ENCODE measurements at regions not wholly inside any gene's neighbourhood (a gene's known extent, or its start where the extent isn't known, plus 50 kb on each side); places are given as distances from the start of the nearest gene placed in this dataset.

DNA sequence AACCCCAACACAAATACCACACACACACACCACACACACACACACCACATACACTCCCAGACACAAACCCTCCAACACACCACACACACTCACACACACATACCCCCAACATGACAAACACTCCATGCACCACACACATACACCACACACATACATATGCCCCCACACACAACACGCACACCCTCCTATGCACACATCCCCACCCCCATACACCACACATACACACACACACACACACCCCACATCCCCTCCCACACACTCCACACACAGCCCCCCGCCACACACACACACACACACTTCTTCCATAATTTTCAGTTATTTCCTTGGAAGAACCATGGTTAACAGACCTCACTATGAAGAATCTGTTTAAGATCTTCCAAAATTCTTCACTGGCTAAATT is 173.5 kb upstream of the KCNIP4 start:
- TF ChIP-seq POLR2A (IDR thresholded peaks at IDR 0.05) = no peak
- TF ChIP-seq, protein P1, sequence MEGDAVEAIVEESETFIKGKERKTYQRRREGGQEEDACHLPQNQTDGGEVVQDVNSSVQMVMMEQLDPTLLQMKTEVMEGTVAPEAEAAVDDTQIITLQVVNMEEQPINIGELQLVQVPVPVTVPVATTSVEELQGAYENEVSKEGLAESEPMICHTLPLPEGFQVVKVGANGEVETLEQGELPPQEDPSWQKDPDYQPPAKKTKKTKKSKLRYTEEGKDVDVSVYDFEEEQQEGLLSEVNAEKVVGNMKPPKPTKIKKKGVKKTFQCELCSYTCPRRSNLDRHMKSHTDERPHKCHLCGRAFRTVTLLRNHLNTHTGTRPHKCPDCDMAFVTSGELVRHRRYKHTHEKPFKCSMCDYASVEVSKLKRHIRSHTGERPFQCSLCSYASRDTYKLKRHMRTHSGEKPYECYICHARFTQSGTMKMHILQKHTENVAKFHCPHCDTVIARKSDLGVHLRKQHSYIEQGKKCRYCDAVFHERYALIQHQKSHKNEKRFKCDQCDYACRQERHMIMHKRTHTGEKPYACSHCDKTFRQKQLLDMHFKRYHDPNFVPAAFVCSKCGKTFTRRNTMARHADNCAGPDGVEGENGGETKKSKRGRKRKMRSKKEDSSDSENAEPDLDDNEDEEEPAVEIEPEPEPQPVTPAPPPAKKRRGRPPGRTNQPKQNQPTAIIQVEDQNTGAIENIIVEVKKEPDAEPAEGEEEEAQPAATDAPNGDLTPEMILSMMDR (IDR thresholded peaks at IDR 0.05) = no peak
